Esophagus squamous epithelium (tissue), 5 donors: ENCODE measurements at regions not wholly inside any gene's neighbourhood (a gene's known extent, or its start where the extent isn't known, plus 50 kb on each side); places are given as distances from the start of the nearest gene placed in this dataset.
"Not testable (repeated sequence)": the region's sequence is repeated elsewhere in the genome, so short reads cannot be mapped to it uniquely, and the experiment has no call there.

Source experiments
- DNase-seq: peaks from one replicate; lab custom pipeline; 2025; lab: John Stamatoyannopoulos, UW
- H3K27ac ChIP-seq, 4 donors: fragments of 200-600 bp; sonication (generic); one replicate each; pipeline ENCODE4 v1.5.1; 2016 to 2019; ENCODE audit warnings: mild to moderate bottlenecking in 1 of 4
- H3K27me3 ChIP-seq, 4 donors: fragments of 200-600 bp; sonication (generic); 1 replicate in 3 of 4; 2 replicates in 1 of 4; pipeline versions ENCODE4 v1.5.1 to v1.6.0; 2017 to 2021; ENCODE audit warnings: antibody characterized with exemption in 1 of 4
- H3K36me3 ChIP-seq, 3 donors: fragments of 200-600 bp; sonication (generic); one replicate each; pipeline ENCODE4 v1.5.1; 2016 to 2019
- H3K4me1 ChIP-seq, 3 donors: fragments of 200-600 bp; sonication (generic); one replicate each; pipeline ENCODE4 v1.5.1; 2017 to 2019
- H3K4me3 ChIP-seq, 4 donors: fragments of 200-600 bp; sonication (generic); 1 replicate in 3 of 4; 2 replicates in 1 of 4; pipeline ENCODE4 v1.5.1; 2016 to 2019; ENCODE audit warnings: mild to moderate bottlenecking in 2 of 4, moderate library complexity in 1 of 4
- H3K9me3 ChIP-seq, 3 donors: fragments of 200-600 bp; sonication (generic); one replicate each; pipeline ENCODE4 v1.5.1; 2016 to 2019
- POLR2A ChIP-seq, 4 donors: fragments of 450-650 bp; IDR thresholded peaks; one replicate each; pipeline ENCODE4 v1.6.1; 2017; ENCODE audit warnings: antibody characterized with exemption in 4 of 4, mild to moderate bottlenecking in 4 of 4, moderate library complexity in 3 of 4
- WGBS, 2 donors: methylation state at CpG; one replicate each; pipeline ENCODE4 v1.1.5; 2018; 5-methylcytosine and 5-hydroxymethylcytosine counted together
- intact Hi-C: fragments of 100-400 bp; cut with DNase I; formaldehyde crosslinking; loops from one replicate; pipeline ENCODE4 v1.15.0; 2022
- TF ChIP-seq, protein P1 (sequence below), 6 experiments: fragments of 450-650 bp in 4 of 6; fragments of 200-600 bp in 2 of 6; sonication (generic) in 2 of 6; IDR thresholded peaks; one replicate each; pipeline ENCODE4 v1.5.1; 2016 to 2019; ENCODE audit warnings: antibody characterized with exemption in 6 of 6, mild to moderate bottlenecking in 4 of 6, moderate library complexity in 4 of 6
- donor health status: DM: yes; HTN: yes; CAD: no.

DNA sequence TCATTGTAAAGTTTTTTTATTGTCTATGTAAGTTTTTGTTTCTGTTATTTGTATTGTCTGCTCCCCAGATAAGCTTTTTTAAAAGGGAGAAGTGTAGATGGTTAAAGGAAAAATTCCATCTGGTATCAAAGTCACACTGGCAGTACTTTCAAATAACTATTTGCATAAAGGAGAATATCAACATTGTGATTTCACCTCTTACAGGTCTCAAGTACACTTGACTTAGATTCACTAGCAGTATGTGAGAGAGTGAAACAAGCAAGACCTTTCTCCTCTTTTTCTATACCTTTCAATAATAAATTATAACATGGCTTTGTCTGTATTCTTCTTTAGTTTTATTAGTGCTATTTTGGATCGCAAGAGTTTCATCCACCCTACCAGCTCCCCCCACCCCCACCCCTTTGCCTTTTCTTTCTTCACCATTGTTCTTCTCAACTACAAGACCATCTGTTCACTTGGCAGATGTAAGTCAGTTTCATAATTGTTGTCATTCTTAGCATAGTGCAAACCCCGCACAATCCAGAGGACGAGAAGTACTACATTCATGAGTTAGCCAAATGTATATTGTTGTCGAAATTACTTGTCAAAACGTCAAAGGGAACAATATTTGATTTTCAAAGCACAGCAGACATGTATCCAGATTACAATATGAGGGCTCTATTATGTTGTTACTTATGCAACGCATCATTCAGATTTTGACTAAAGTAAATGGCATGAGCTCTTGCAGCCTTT lies 602.7 kb upstream of the FLRT2 start:
- Histone ChIP-seq H3K27ac (no peak overlapping the region), H3K4me3 (no peak overlapping the region), H3K9me3 (no peaks in the 10 kb centered on the region), H3K4me1 (no peaks in the 10 kb centered on the region), H3K36me3 (no peaks in the 10 kb centered on the region), H3K27me3 (no peaks in the 10 kb centered on the region)
- intact Hi-C loops = no loop called here
- 62 to 72% methylated on average over 6 of the region's 6 CpGs for whole genome bisulfite sequencing, 2 donors
- no peak for DNase-seq
- TF ChIP-seq POLR2A (IDR thresholded peaks at IDR 0.05) = no peak
- TF ChIP-seq, protein P1, sequence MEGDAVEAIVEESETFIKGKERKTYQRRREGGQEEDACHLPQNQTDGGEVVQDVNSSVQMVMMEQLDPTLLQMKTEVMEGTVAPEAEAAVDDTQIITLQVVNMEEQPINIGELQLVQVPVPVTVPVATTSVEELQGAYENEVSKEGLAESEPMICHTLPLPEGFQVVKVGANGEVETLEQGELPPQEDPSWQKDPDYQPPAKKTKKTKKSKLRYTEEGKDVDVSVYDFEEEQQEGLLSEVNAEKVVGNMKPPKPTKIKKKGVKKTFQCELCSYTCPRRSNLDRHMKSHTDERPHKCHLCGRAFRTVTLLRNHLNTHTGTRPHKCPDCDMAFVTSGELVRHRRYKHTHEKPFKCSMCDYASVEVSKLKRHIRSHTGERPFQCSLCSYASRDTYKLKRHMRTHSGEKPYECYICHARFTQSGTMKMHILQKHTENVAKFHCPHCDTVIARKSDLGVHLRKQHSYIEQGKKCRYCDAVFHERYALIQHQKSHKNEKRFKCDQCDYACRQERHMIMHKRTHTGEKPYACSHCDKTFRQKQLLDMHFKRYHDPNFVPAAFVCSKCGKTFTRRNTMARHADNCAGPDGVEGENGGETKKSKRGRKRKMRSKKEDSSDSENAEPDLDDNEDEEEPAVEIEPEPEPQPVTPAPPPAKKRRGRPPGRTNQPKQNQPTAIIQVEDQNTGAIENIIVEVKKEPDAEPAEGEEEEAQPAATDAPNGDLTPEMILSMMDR (IDR thresholded peaks at IDR 0.05) = no peak

DNA sequence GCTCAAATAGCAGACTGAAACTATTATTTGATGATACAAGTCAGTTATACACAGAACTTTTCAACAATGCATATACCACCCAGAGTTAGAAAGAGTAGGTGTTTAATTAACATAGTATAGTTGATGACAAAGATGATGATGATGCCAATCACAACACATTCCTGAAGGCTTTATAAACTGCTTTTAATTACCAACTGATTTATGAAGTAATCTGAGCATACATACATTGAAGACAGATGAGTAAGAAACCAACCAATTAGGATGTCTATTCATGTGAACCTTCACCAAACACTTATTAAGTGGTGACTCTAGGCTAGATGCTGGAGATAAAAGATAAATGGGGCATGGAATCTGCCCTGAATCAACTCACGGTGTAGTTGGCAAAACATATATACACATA lies 600.9 kb upstream of the FLRT2 start:
- DNase-seq = no peak
- WGBS, 2 donors = 60 to 67% methylated on average over 1 of the region's 1 CpG
- Histone ChIP-seq H3K27me3 (no peaks in the 10 kb centered on the region), H3K4me1 (no peaks in the 10 kb centered on the region), H3K4me3 (no peak overlapping the region), H3K36me3 (no peaks in the 10 kb centered on the region), H3K9me3 (no peaks in the 10 kb centered on the region), H3K27ac (no peak overlapping the region)
- TF ChIP-seq, protein P1 (IDR thresholded peaks at IDR 0.05) = no peak
- TF ChIP-seq POLR2A (IDR thresholded peaks at IDR 0.05) = no peak
- intact Hi-C loops = no loop called here

DNA sequence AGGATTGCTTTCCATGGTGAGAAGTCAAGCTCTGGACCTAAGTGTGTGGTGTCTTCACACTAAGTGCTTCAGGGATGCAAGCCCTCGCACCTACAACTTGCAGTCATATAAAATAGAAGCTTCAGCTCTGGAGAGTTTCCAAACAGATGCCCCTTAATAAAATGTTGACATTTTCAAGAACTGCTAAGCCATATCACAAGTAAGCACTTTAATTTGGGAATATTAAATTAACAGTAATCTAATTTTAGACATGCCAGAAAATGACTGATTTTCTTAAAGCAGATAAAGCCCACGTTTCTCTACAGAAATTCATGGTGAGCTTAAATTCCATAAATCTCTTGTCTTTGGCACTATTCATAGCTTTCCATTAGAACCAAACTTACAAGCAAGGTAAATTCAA lies 600.1 kb upstream of the FLRT2 start:
- 62 to 79% methylated on average over 2 of the region's 2 CpGs for WGBS, 2 donors
- intact Hi-C loops = no loop called here
- no peaks in the 10 kb centered on the region for H3K9me3 ChIP-seq

DNA sequence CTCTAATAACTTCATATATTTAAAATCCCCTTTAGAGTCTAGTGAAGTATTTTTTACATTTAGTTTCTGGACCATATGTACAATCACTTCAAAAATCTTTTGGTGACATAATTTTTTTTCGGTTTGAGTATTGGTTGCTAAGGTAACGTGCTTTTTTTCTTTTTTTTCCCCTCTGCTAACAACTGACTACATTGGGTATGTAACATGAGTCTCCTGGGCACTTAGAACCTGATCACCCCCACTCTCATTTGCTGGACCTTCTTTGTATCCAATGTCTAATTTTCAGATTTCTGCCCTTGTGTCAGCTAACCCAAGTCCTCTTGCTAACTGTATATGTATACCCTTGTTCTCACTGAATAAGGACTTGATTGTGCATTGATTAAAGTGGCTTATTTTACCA lies 592.9 kb upstream of the FLRT2 start:
- Histone ChIP-seq H3K27me3 (no peaks in the 10 kb centered on the region), H3K4me3 (no peak overlapping the region), H3K4me1 (no peaks in the 10 kb centered on the region), H3K9me3 (no peaks in the 10 kb centered on the region), H3K36me3 (no peaks in the 10 kb centered on the region), H3K27ac (no peak overlapping the region)
- intact Hi-C loops = no loop called here
- no peak for DNase-seq
- TF ChIP-seq, protein P1 (IDR thresholded peaks at IDR 0.05) = no peak
- no peak for TF ChIP-seq POLR2A (IDR thresholded peaks at IDR 0.05)
- WGBS, 2 donors = 43 to 75% methylated on average over 2 of the region's 2 CpGs

More for the DNA sequence above, 600.1 kb upstream of the FLRT2 start:
- H3K36me3 ChIP-seq = no peaks in the 10 kb centered on the region
- no peaks in the 10 kb centered on the region for H3K27me3 ChIP-seq
- no peaks in the 10 kb centered on the region for H3K4me1 ChIP-seq
- TF ChIP-seq POLR2A (IDR thresholded peaks at IDR 0.05) = no peak
- TF ChIP-seq, protein P1 (IDR thresholded peaks at IDR 0.05) = no peak
- no peak for DNase-seq
- H3K4me3 ChIP-seq = no peak overlapping the region
- no peak overlapping the region for H3K27ac ChIP-seq

DNA sequence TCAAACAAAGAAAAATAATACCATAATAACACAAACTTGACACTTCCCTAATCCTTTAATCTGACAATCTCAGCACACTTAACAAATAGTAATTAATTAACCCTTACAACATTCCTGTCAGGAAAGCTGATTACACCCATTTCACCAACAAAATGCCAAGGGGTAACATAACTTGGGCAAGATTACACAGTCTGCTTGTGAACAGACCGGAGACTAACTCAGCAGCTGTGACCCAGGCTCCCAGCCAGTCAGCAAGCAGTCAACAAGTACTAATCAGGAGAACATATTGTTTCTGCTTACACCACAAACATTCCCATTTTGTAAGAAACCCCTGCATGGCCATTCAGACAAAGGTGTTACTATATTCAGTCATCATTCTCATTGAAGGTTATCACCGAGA lies 592.5 kb upstream of the FLRT2 start:
- 58 to 77% methylated on average over 2 of the region's 2 CpGs for WGBS, 2 donors
- Histone ChIP-seq H3K27me3 (no peaks in the 10 kb centered on the region), H3K36me3 (no peaks in the 10 kb centered on the region), H3K4me3 (no peak overlapping the region), H3K4me1 (no peaks in the 10 kb centered on the region), H3K27ac (no peak overlapping the region), H3K9me3 (no peaks in the 10 kb centered on the region)
- DNase-seq = no peak
- TF ChIP-seq, protein P1 (IDR thresholded peaks at IDR 0.05) = no peak
- TF ChIP-seq POLR2A (IDR thresholded peaks at IDR 0.05) = no peak
- intact Hi-C loops = no loop called here

DNA sequence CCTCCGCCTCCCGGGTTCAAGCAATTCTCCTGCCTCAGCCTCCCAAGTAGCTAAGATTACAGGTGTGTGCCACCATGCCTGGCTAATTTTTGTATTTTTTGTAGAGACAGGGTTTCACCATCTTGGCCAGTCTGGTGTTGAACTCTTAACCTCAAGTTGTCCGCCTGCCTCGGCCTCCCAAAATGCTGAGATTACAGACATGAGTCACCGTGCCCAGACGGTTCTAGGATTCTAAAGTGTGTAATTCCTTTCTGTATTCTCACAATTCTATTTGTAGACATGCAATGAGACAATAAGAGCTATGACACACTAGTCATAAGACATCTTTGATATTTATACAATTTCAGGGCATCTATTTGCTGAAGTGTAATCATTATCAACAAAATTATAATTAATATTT lies 585.0 kb upstream of the FLRT2 start:
- H3K27ac ChIP-seq, H3K36me3 ChIP-seq, H3K4me1 ChIP-seq, H3K4me3 ChIP-seq, H3K27me3 ChIP-seq, intact Hi-C loops, H3K9me3 ChIP-seq, DNase-seq: not testable (repeated sequence)
- WGBS, 2 donors = 81% methylated on average over 6 of the region's 6 CpGs
